CD14-positive monocyte (primary cell): ENCODE measurements at regions not wholly inside any gene's neighbourhood (a gene's known extent, or its start where the extent isn't known, plus 50 kb on each side); places are given as distances from the start of the nearest gene placed in this dataset.

Experiments used
- DNase-seq, 3 donors: peaks; one replicate each; pipeline ENCODE4 v3.0.0-alpha.2; 2011 to 2022
- H2AFZ ChIP-seq: 2 replicates; pipeline ENCODE4 v1.6.0; 2012; ENCODE audit warnings: mild to moderate bottlenecking, low read depth, low read length, inconsistent platforms; ENCODE audit not compliant: insufficient read depth, poor library complexity, severe bottlenecking
- H3K27ac ChIP-seq, 2 donors: 1 replicate in 1 of 2; 2 replicates in 1 of 2; pipeline ENCODE4 v1.5.1; 2012 to 2013; ENCODE audit warnings: low read length in 2 of 2, control low read depth in 1 of 2, inconsistent platforms in 1 of 2, low read depth in 1 of 2, mild to moderate bottlenecking in 1 of 2
- H3K27me3 ChIP-seq, 2 donors: one replicate each; pipeline versions ENCODE4 v1.6.0 to v1.6.1; 2011 to 2013; ENCODE audit warnings: low read length in 2 of 2; ENCODE audit not compliant: control insufficient read depth in 2 of 2, insufficient read depth in 2 of 2
- H3K36me3 ChIP-seq, 2 donors: replicated peaks in 1 of 2; 1 replicate in 1 of 2; 2 replicates in 1 of 2; pipeline versions ENCODE4 v1.5.1 to v1.6.1; 2012 to 2013; ENCODE audit warnings: low read length in 2 of 2, control low read depth in 1 of 2, inconsistent platforms in 1 of 2, mild to moderate bottlenecking in 1 of 2; ENCODE audit not compliant: insufficient read depth in 2 of 2, control insufficient read depth in 1 of 2
- H3K4me1 ChIP-seq, 2 donors: 1 replicate in 1 of 2; 2 replicates in 1 of 2; pipeline versions ENCODE4 v1.5.1 to v1.6.1; 2012 to 2013; ENCODE audit warnings: low read length in 2 of 2, control low read depth in 1 of 2, inconsistent platforms in 1 of 2, mild to moderate bottlenecking in 1 of 2, moderate library complexity in 1 of 2; ENCODE audit not compliant: insufficient read depth in 2 of 2, control insufficient read depth in 1 of 2
- H3K4me2 ChIP-seq: replicated peaks from 2 replicates; pipeline ENCODE3; 2012; ENCODE audit warnings: low read length, moderate library complexity, mild to moderate bottlenecking; ENCODE audit not compliant: poor library complexity, severe bottlenecking; ENCODE audit errors: extremely low read depth
- H3K4me3 ChIP-seq, 3 experiments: fragments of 200-600 bp in 1 of 3; sonication (generic) in 1 of 3; replicated peaks in 1 of 3; 1 replicate in 2 of 3; 2 replicates in 1 of 3; pipeline ENCODE4 v1.5.1; 2011 to 2013; ENCODE audit warnings: low read length in 3 of 3, mild to moderate bottlenecking in 3 of 3, control low read depth in 2 of 3, low read depth in 2 of 3, inconsistent platforms in 1 of 3, moderate library complexity in 1 of 3
- H3K79me2 ChIP-seq: 2 replicates; pipeline ENCODE4 v1.6.0; 2012; ENCODE audit warnings: mild to moderate bottlenecking, control low read depth, inconsistent platforms, low read length, moderate library complexity; ENCODE audit not compliant: insufficient read depth
- H3K9ac ChIP-seq: 2 replicates; pipeline ENCODE4 v1.6.0; 2017; ENCODE audit warnings: low read length, mild to moderate bottlenecking; ENCODE audit not compliant: insufficient read depth, poor library complexity, severe bottlenecking
- H3K9me3 ChIP-seq, 2 donors: replicated peaks in 1 of 2; 1 replicate in 1 of 2; 2 replicates in 1 of 2; pipeline versions ENCODE4 v1.5.1 to v1.6.1; 2012 to 2013; ENCODE audit warnings: low read length in 2 of 2, control low read depth in 1 of 2; ENCODE audit not compliant: control insufficient read depth in 1 of 2, insufficient read depth in 1 of 2
- H4K20me1 ChIP-seq: 2 replicates; pipeline ENCODE4 v1.6.0; 2012; ENCODE audit warnings: mild to moderate bottlenecking, low read length, control low read depth, moderate library complexity; ENCODE audit not compliant: insufficient read depth
- H3K27ac Mint-ChIP-seq, 7 donors: one replicate each; pipeline ENCODE4 v1.8.0; 2020; ENCODE audit warnings: mild to moderate bottlenecking in 7 of 7, mixed read lengths in 7 of 7, moderate library complexity in 6 of 7, inconsistent platforms in 2 of 7
- H3K27me3 Mint-ChIP-seq, 3 donors: one replicate each; pipeline ENCODE4 v1.8.0; 2021 to 2022; ENCODE audit warnings: low read depth in 3 of 3, mild to moderate bottlenecking in 3 of 3, mixed read lengths in 3 of 3, moderate library complexity in 3 of 3, inconsistent platforms in 1 of 3
- H3K36me3 Mint-ChIP-seq, 2 donors: one replicate each; pipeline ENCODE4 v1.8.0; 2020; ENCODE audit warnings: mixed read lengths in 2 of 2, inconsistent platforms in 1 of 2, mild to moderate bottlenecking in 1 of 2
- H3K4me1 Mint-ChIP-seq: one replicate; pipeline ENCODE4 v1.8.0; 2020; ENCODE audit warnings: mild to moderate bottlenecking, mixed read lengths
- H3K4me3 Mint-ChIP-seq, 2 donors: one replicate each; pipeline ENCODE4 v1.8.0; 2020; ENCODE audit warnings: mild to moderate bottlenecking in 2 of 2, mixed read lengths in 2 of 2, moderate library complexity in 1 of 2
- H3K9me3 Mint-ChIP-seq, 7 donors: one replicate each; pipeline ENCODE4 v1.8.0; 2020 to 2022; ENCODE audit warnings: mixed read lengths in 7 of 7, mild to moderate bottlenecking in 6 of 7, moderate library complexity in 6 of 7, inconsistent platforms in 2 of 7
- CTCF ChIP-seq: fragments of 200-600 bp; IDR thresholded peaks from one replicate; pipeline ENCODE4 v1.8.0; 2022; ENCODE audit warnings: antibody characterized with exemption, mild to moderate bottlenecking
- WGBS: methylation state at CpG from one replicate; pipeline ENCODE4 v1.1.5; 2013; ENCODE audit warnings: missing lambda C conversion rate; ENCODE audit not compliant: insufficient coverage; 5-methylcytosine and 5-hydroxymethylcytosine counted together
- intact Hi-C, 2 donors: fragments of 100-400 bp; cut with micrococcal nuclease; formaldehyde crosslinking; loops; one replicate each; pipeline versions ENCODE4 v1.15.0 to v1.15.1; 2023

- no peaks in the 10 kb centered on the region for H3K36me3 ChIP-seq
- no peak for DNase-seq
- Mint-ChIP-seq H3K4me3 (no peak overlapping the region), H3K9me3 (peaks cover 0 to 9% (median 3%) of the 10 kb centered on the region in 7 donors), H3K27me3 (peaks cover 0 to 2% (median 2%) of the 10 kb centered on the region in 3 donors), H3K36me3 (no peaks in the 10 kb centered on the region), H3K4me1 (no peaks in the 10 kb centered on the region), H3K27ac (no peak overlapping the region)
- no peak overlapping the region for H3K27ac ChIP-seq
- intact Hi-C loops = no loop called here
- H2AFZ ChIP-seq = no peak overlapping the region
- TF ChIP-seq CTCF = no peak
- H3K27me3 ChIP-seq = no peaks in the 10 kb centered on the region
- H3K4me2 ChIP-seq = no peak overlapping the region
- H3K4me3 ChIP-seq = no peak overlapping the region
- peaks cover 0 to 3% of the 10 kb centered on the region in 2 donors for H3K9me3 ChIP-seq
- H3K4me1 ChIP-seq = no peaks in the 10 kb centered on the region
- no peaks in the 10 kb centered on the region for H3K79me2 ChIP-seq
- no peak overlapping the region for H3K9ac ChIP-seq
- no peaks in the 10 kb centered on the region for H4K20me1 ChIP-seq
- WGBS = no CpG with 5 or more reads among the region's 4 CpGs
Observed at GRCh38 chr6:23199541-23199940, 630.2 kb downstream of the HDGFL1 start.

GRCh38 chr6:23200946-23201345, 631.6 kb downstream of the HDGFL1 start:
- H3K27me3 Mint-ChIP-seq = peaks cover 0 to 2% (median 2%) of the 10 kb centered on the region in 3 donors
- no CpG with 5 or more reads among the region's 3 CpGs for WGBS
- H3K4me3 Mint-ChIP-seq = no peak overlapping the region
- H3K4me1 ChIP-seq = no peaks in the 10 kb centered on the region
- no peak overlapping the region for H3K27ac ChIP-seq
- no peaks in the 10 kb centered on the region for H3K4me1 Mint-ChIP-seq
- no peaks in the 10 kb centered on the region for H3K36me3 Mint-ChIP-seq
- H3K36me3 ChIP-seq = no peaks in the 10 kb centered on the region
- no peaks in the 10 kb centered on the region for H4K20me1 ChIP-seq
- peaks cover 0 to 3% of the 10 kb centered on the region in 2 donors for H3K9me3 ChIP-seq
- no peaks in the 10 kb centered on the region for H3K79me2 ChIP-seq
- intact Hi-C loops = no loop called here
- no peak for TF ChIP-seq CTCF
- H3K27me3 ChIP-seq = no peaks in the 10 kb centered on the region
- no peak overlapping the region for H3K4me2 ChIP-seq
- no peak for DNase-seq
- no peak overlapping the region for H3K9ac ChIP-seq
- no peak overlapping the region for H3K4me3 ChIP-seq
- H2AFZ ChIP-seq = no peak overlapping the region
- H3K27ac Mint-ChIP-seq = no peak overlapping the region
- peaks cover 0 to 8% (median 3%) of the 10 kb centered on the region in 7 donors for H3K9me3 Mint-ChIP-seq
